HUES64 (cell line): ENCODE measurements at regions not wholly inside any gene's neighbourhood (a gene's known extent, or its start where the extent isn't known, plus 50 kb on each side); places are given as distances from the start of the nearest gene placed in this dataset.
"Not testable (repeated sequence)": the region's sequence is repeated elsewhere in the genome, so short reads cannot be mapped to it uniquely, and the experiment has no call there.

Source experiments
- H3K27ac ChIP-seq: 2 replicates; pipeline ENCODE4 v1.7.0; 2013; ENCODE audit warnings: low read depth, low read length, inconsistent platforms
- H3K27me3 ChIP-seq: 2 replicates; pipeline ENCODE4 v1.6.1; 2013; ENCODE audit warnings: mild to moderate bottlenecking, low read length; ENCODE audit not compliant: insufficient read depth
- H3K36me3 ChIP-seq: 2 replicates; pipeline ENCODE4 v1.6.1; 2013; ENCODE audit warnings: mild to moderate bottlenecking, low read length; ENCODE audit not compliant: insufficient read depth
- H3K4me1 ChIP-seq: 2 replicates; pipeline ENCODE4 v1.6.1; 2013; ENCODE audit warnings: mild to moderate bottlenecking, low read length, moderate library complexity; ENCODE audit not compliant: insufficient read depth
- H3K4me3 ChIP-seq: 2 replicates; pipeline ENCODE4 v1.5.1; 2013; ENCODE audit warnings: mild to moderate bottlenecking, low read length, moderate library complexity
- H3K9ac ChIP-seq: 2 replicates; pipeline ENCODE4 v1.6.1; 2013; ENCODE audit warnings: mild to moderate bottlenecking, low read depth, low read length
- H3K9me3 ChIP-seq: 2 replicates; pipeline ENCODE4 v1.6.1; 2013; ENCODE audit warnings: low read depth, low read length; ENCODE audit not compliant: insufficient read depth
- WGBS: fragments of 150-250, 120-280 bp; methylation state at CpG from one replicate; pipeline ENCODE4 v1.1.7; 2013; ENCODE audit warnings: missing lambda C conversion rate; 5-methylcytosine and 5-hydroxymethylcytosine counted together

DNA sequence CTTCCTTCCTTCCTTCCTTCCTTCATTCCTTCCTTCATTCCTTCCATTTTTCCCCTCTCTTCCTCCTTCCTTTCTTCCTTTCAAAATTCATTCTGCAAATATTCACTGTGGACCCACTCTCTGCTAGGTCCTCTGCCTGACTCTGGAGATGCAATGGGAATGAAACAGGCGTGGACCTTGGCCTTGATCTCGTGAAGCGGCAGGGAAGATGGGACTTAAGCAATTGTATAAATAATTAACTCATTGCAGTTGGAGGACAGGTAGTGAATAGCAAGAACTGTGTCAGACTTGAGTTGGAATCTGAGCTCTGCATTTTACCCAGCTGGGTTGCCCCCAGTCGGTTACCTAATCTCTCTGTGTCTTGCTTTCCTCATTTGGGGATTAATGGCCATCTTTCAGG is 230.6 kb upstream of the LHX5 start:
- no peak overlapping the region for H3K9ac ChIP-seq
- H3K4me1 ChIP-seq, result peaks cover 22% of the 10 kb centered on the region
- H3K4me3 ChIP-seq, result no peak overlapping the region
- no peaks in the 10 kb centered on the region for H3K9me3 ChIP-seq
- no peak overlapping the region for H3K27ac ChIP-seq
- 93% methylated on average over 4 of the region's 4 CpGs for WGBS
- no peaks in the 10 kb centered on the region for H3K27me3 ChIP-seq
- no peaks in the 10 kb centered on the region for H3K36me3 ChIP-seq

DNA sequence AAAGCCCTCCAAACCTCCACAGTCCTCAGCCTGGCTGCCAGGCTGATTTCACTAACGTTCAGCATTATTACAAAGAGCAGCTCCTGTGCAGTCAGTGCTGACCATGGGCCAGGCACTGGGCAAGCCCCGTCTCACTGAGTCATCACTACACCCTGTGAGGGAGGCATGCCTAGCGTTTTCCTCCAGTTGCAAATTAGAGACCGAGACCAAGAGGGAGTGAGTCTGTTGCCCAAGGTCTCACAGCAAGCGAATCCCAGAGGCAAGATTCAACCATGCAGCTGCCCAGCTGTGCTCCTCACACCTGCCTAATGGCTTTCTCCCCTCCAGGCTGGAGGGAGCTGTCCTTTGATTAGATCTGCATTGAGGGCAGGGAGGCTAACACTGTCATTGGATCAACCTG is 229.3 kb upstream of the LHX5 start:
- Histone ChIP-seq H3K9me3 (no peaks in the 10 kb centered on the region), H3K27ac (no peak overlapping the region), H3K36me3 (no peaks in the 10 kb centered on the region), H3K27me3 (no peaks in the 10 kb centered on the region), H3K9ac (peak overlapping the region; percentile 30; the same call in 1 of the 2 replicates), H3K4me1 (peaks cover 22% of the 10 kb centered on the region), H3K4me3 (no peak overlapping the region)
- WGBS, result 11% methylated on average over 5 of the region's 5 CpGs

DNA sequence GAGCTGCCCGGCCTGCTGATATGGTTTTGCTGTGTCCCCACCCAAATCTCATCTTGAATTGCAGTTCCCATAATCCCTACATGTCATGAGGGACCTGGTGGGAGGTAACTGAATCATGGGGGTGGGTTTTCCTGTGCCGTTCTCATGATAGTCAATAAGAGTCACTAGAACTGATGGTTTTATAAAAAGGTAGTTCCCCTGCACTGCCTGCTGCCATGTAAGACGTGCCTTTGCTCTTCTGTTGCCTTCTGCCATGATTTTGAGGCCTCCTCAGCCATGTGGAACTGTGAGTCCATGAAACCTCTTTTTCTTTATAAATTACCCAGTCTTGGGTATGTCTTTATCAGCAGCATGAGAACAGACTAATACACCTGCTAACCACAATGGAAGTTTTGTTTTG is 228.3 kb upstream of the LHX5 start:
- H3K27me3 ChIP-seq, result not testable (repeated sequence)
- peaks cover 22% of the 10 kb centered on the region for H3K4me1 ChIP-seq
- 86% methylated on average over 3 of the region's 3 CpGs for WGBS

DNA sequence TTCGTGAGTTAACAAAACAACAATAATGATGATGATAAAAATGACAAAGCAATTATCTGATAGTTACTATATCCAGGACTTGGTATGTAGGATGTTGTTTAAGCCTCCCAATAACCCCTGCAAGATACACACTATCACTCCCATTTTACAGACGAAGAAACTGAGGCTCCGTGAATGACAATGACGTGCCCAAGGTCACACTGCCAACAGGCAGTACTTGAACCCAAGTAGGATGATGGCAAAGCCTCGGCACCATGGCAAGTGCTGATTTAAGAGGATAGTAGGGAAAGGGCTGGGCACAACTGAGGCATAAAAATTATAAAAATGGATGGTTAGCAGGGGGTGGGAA is 226.8 kb upstream of the LHX5 start:
- Histone ChIP-seq H3K4me3 (no peak overlapping the region), H3K27me3 (no peaks in the 10 kb centered on the region), H3K27ac (no peak overlapping the region), H3K9me3 (no peaks in the 10 kb centered on the region), H3K36me3 (no peaks in the 10 kb centered on the region), H3K4me1 (peaks cover 22% of the 10 kb centered on the region), H3K9ac (no peak overlapping the region)
- 89% methylated on average over 4 of the region's 5 CpGs for WGBS

More for the DNA sequence above, 228.3 kb upstream of the LHX5 start:
- not testable (repeated sequence) for H3K27ac ChIP-seq, H3K4me3 ChIP-seq, H3K9ac ChIP-seq, H3K9me3 ChIP-seq, H3K36me3 ChIP-seq

DNA sequence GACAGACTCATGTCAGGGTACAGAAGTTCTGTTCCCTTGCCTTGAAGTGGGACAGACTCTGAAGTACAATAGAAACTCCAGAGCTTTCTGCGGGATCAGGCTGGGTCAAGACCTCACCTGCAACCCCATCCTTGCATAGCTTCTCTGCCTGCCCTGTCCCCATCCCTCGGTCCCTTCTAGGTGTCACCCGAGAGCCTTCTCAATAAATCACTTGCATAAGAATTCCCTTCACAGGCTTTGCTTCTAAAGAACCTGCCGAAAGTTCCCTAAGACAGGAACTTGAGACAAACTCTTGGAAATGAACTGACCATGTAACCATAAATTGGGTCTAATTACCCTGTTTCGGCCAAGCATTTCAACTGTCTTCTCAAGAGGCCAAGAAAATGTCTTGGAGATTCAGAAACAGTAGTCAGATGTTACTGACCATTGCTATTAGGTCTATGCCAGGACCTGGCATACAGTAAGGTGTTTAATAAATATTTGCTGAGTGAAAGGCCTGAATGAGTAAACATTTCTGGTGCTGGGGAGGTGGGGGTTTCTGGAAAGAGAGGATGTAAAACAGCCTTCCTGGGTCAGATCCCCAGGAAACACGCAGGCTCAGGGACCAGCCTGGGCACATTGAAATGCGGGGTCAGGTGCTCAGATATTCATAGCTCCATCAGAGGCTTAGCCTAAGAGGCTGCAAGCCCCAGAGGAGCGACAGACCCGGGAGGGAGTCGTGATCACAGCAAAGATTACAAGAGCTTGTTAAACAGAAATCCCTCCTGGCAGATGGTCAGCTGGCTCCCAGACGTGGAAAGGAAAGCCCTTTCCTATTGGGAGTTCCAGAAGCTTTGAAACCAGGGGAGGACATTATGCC is 226.2 kb upstream of the LHX5 start:
- WGBS, result 28% methylated on average over 11 of the region's 11 CpGs
- Histone ChIP-seq H3K9ac (no peak overlapping the region), H3K9me3 (no peaks in the 10 kb centered on the region), H3K36me3 (no peaks in the 10 kb centered on the region), H3K27me3 (no peaks in the 10 kb centered on the region), H3K4me3 (no peak overlapping the region), H3K27ac (no peak overlapping the region), H3K4me1 (peaks cover 22% of the 10 kb centered on the region)

DNA sequence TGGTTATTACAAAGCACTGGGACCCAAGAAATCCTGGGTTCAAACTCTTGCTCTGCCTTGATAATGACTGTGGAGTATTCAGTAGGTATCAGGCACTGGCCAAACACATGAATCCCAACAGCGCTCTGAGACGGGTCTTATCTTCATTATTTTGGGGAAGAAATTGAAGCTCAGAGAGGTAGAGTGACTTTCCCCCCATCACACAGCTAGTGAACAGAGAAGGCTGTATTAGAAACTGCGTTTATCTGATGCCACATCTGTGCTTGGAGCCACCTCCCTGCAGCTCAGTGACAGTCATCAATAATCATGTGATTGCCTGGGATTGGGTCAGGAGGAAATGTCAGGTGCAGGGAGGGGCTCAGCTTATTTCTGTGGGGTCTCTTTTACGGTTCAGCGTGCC is 225.4 kb upstream of the LHX5 start:
- H3K4me1 ChIP-seq, result peaks cover 22% of the 10 kb centered on the region
- H3K9me3 ChIP-seq, result no peaks in the 10 kb centered on the region
- no peaks in the 10 kb centered on the region for H3K27me3 ChIP-seq
- H3K27ac ChIP-seq, result no peak overlapping the region
- no peaks in the 10 kb centered on the region for H3K36me3 ChIP-seq
- WGBS, result 87% methylated on average over 5 of the region's 5 CpGs
- no peak overlapping the region for H3K4me3 ChIP-seq
- H3K9ac ChIP-seq, result no peak overlapping the region

DNA sequence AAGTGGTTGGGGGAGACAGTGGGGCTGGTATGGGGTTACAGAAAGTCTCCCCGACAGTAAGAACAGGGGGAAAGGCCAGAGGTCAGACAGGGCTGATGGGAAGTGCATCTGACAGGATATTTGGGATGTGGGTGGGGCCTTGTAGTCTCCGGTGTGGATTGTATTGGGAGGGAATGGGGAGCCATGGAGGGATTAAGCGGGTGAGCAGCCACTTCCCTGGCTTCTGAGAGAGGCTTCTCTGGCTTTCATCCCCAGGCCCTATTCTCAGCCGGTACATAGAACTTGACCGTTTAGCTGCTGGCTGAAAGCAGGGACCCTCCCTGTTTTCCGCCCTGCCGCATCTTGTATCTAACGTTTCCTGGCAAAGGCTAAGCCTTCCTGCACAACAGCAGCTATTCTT is 222.0 kb upstream of the LHX5 start:
- H3K27me3 ChIP-seq, result no peaks in the 10 kb centered on the region
- WGBS, result 88% methylated on average over 8 of the region's 8 CpGs
- H3K36me3 ChIP-seq, result no peaks in the 10 kb centered on the region
- H3K4me1 ChIP-seq, result peaks cover 13% of the 10 kb centered on the region
- no peaks in the 10 kb centered on the region for H3K9me3 ChIP-seq
- H3K4me3 ChIP-seq, result no peak overlapping the region
- H3K9ac ChIP-seq, result no peak overlapping the region
- H3K27ac ChIP-seq, result no peak overlapping the region

DNA sequence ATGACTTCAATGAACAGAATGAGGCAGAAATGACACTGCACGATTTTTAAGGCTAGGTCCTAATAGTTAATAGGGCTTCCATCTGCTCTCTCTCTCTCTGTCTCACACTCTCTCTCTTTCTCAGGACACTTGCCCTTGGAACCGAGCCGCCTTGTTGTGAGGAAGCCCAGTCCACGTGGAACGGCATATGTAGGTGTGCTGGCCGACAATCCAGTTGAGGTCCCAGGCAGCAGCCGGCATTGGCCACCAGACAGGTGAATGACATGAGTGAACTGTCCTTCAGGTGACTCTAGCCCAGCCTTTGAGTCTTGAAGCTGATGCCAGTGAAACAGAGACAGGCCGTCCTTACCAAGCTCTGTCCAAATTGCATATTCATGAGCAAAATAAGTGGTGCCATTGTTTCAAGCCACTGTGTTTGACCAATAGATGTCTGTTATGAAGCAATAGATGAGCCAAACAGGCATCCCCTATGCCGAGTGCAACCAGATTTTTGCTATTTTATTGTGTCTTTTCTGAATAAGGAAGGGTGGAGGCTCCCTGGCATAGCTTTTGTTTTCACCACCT is 217.5 kb upstream of the LHX5 start:
- no peaks in the 10 kb centered on the region for H3K27me3 ChIP-seq
- H3K4me1 ChIP-seq, result no peaks in the 10 kb centered on the region
- H3K4me3 ChIP-seq, result no peak overlapping the region
- 90% methylated on average over 9 of the region's 9 CpGs for WGBS
- H3K36me3 ChIP-seq, result no peaks in the 10 kb centered on the region
- H3K27ac ChIP-seq, result no peak overlapping the region
- no peak overlapping the region for H3K9ac ChIP-seq
- no peaks in the 10 kb centered on the region for H3K9me3 ChIP-seq

DNA sequence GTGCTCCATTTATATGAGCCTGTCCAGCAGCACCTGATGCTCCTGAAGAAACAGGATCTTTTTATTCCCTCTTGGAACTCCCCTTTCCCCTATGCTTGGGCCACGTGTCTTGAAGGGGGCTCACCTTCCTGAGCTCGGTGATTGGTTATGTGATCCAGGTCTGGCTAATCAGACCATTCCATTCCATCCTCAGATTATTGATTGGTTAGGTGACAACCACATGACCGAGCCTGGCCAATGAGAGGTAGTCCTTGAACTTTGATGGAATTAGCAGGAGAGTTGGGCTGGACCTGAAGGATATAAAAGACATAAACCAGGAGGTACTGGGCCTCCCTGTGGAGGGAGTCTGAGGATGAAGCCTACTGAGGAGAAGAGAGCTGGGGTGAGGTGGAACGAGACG is 216.6 kb upstream of the LHX5 start:
- no peak overlapping the region for H3K9ac ChIP-seq
- 96% methylated on average over 5 of the region's 5 CpGs for WGBS
- H3K9me3 ChIP-seq, result no peaks in the 10 kb centered on the region
- no peaks in the 10 kb centered on the region for H3K36me3 ChIP-seq
- H3K4me1 ChIP-seq, result no peaks in the 10 kb centered on the region
- no peak overlapping the region for H3K27ac ChIP-seq
- no peaks in the 10 kb centered on the region for H3K27me3 ChIP-seq
- no peak overlapping the region for H3K4me3 ChIP-seq

DNA sequence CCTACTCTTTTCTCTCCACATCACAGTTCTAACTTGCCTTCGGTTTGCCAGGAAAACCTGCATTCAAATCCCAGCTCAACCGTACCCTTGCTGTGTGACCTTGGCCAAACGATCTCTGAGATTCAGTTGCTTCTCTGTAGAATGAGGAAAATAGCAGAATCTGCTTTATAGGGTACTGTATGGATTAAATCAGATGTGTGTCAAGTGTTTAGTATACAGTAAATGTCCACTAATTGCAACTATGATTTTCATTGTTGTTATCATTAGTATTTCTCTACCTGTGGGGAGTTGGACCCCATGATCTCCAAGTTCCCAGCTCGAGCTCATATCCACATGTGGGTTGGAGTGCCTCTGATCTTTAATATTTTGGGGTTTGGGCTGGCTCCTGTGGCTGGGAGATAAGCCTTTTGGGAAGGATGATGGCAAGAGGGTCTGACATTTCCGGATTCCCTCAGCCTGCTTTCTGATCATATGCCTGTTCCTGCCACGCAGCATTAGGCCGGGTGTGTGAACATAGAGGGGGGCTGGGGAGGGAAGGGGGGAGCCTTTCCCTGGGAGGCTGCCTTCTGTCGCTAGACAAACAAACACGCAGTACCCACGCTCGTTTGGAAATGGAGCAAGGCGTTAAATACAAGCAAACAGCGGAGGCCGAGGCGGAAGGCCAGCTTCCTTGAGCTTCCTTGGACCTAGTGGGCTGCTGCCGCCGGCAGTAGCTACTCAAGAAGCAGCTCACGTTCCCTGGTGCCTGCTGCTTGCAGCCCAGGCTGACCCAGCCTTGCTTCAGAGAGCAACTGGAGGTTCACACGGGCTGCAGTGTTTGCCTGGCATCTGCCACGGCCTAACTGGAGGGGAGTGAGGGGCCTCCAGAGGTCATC is 213.5 kb upstream of the LHX5 start:
- no peak overlapping the region for H3K4me3 ChIP-seq
- H3K4me1 ChIP-seq, result no peaks in the 10 kb centered on the region
- no peak overlapping the region for H3K27ac ChIP-seq
- H3K36me3 ChIP-seq, result no peaks in the 10 kb centered on the region
- no peak overlapping the region for H3K9ac ChIP-seq
- no peaks in the 10 kb centered on the region for H3K9me3 ChIP-seq
- 91% methylated on average over 20 of the region's 20 CpGs for WGBS
- H3K27me3 ChIP-seq, result no peaks in the 10 kb centered on the region
